GM18498 (cell line): ENCODE measurements at regions not wholly inside any gene's neighbourhood (a gene's known extent, or its start where the extent isn't known, plus 50 kb on each side); places are given as distances from the start of the nearest gene placed in this dataset.
"Not testable (repeated sequence)": the region's sequence is repeated elsewhere in the genome, so short reads cannot be mapped to it uniquely, and the experiment has no call there.

ENCODE experiments used
- ATAC-seq: cut with Tn5 transposase; IDR thresholded peaks from one replicate; pipeline ENCODE4 v1.9.1; 2021; ENCODE audit warnings: mild to moderate bottlenecking, moderate library complexity; ENCODE audit not compliant: unreplicated experiment

DNA sequence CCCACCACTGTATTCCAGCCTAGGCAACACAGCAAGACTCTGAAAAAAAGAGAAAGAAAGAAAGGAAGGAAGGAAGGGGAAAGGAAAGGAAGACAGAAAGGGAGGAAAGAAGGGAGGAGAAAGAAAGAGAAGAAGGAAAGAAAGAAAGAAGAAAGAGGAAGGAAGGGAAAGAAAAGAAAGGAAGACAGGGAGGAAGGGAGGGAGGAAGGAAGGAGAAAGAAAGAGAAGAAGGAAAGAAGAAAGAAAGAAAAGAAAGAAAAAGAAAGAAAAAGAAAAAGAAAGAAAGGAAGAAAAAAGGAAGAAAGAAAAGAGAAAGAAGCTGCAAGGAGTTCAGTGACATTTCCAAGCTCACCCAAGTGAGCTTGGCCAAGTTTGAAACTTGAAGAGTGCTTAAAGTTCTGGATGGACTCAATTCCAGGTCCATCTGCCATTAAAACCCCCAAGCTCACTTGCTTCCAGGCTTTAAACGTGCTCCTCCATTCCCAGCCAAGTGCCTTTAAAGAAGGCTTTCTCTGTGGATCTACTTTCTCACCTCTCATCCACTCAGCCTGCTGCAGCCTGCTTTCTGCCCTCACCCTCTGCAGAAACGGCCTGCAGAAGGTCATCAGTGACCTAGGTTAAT, 101.5 kb downstream of the VCPKMT start:
- ATAC-seq: no peak

DNA sequence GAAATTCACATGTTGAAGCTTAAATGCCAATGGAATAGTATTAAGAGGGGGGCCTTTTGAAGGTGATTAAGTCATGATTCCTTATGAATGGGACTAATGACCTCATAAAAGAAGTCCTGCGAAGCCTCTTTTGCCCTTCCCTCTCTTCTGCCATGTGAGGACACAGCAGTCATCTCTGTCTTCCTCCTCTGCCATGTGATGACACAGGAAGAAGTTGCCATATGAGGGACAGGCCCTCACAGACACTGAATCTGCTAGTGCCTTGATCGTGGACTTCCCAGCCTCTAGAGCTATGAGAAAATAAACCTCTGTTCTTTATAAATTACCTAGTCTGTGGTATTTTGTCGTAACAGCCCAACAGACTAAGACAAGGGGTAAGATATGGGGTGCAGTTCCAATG, 100.7 kb downstream of the VCPKMT start:
- no peak for ATAC-seq

DNA sequence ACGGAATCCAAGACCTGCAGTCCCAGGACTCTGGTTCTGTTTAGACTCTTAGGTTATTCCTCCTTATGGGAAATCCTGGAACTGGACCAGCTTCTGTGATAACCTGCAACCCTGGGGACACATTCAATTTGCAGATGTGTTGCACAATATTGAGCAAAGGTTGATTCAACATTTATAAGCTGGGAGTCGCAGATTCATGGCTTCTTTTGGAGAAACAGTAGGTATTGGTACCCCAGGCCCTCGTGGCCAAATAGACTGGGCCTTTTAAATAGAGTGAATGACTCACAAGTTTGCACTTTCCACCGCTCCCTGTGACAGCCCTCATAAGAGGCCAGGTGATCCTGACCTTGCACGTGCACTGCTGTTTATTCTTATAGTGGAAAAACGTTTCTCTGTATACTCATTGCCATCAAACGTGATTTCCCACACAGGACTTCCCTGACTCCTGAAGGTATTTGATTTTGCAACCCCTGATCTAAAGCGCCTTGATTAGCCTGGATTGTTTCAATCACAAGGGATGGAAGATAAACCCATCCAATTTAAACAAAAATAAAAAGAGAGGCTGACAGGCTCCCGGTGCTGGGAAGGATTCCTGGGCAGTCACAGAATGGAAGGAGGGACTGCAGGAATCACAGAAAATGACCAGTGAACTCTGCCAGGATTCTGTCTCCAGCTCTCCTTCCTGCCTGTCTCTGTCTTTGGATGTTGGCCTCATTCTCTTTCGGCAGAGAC, 98.0 kb downstream of the VCPKMT start:
- ATAC-seq: no peak

DNA sequence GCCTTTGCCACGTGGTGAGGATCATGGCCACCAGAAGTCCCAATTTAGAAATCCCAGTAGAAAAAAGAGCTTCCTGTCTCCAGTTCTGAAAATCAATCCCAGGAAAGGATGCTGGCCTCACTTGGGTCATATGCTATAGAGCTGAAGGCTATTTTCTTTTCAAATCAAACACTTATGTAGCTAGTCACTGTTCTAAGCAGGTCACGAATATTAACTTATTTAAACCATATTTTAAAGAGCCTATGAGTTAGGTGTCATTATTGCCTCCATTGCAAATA, 97.5 kb downstream of the VCPKMT start:
- ATAC-seq: no peak

DNA sequence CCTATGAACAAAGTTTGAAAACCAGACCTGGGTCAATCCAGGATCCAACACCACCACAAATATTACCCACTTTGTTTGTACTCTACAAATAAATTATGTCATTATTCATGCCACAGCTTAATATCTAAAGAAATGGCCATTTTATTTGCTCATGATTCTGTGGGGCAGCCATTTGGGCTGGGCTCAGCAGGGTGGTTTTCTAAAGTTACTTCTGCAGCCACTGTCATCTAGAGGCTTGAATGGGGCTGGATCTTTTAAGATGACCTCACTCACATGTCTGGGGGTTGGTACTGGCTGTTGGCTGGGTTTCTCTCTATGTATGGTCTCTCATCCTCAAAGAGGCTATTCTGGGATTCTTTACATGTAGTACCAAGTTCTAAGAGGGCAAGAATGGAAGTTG, 96.2 kb downstream of the VCPKMT start:
- ATAC-seq: no peak

DNA sequence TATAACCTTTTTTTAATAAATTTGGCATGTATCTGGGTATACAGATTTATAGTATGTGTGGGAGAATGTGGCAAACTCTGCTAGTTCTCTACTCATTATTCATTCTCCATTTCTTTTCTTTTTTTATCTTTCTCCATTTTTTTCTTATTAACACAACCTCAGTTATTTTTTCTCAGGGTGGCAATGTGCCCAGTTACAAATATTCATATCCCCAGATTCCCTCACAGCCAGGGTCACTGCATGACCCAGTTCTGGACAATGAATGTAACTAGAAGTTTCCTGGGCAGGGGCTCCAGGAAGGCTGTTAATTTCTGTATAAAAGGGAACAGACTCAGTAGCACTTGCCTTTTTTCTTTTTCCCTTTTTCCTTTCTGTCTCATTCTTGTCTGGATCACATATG, 95.6 kb downstream of the VCPKMT start:
- ATAC-seq: no peak

DNA sequence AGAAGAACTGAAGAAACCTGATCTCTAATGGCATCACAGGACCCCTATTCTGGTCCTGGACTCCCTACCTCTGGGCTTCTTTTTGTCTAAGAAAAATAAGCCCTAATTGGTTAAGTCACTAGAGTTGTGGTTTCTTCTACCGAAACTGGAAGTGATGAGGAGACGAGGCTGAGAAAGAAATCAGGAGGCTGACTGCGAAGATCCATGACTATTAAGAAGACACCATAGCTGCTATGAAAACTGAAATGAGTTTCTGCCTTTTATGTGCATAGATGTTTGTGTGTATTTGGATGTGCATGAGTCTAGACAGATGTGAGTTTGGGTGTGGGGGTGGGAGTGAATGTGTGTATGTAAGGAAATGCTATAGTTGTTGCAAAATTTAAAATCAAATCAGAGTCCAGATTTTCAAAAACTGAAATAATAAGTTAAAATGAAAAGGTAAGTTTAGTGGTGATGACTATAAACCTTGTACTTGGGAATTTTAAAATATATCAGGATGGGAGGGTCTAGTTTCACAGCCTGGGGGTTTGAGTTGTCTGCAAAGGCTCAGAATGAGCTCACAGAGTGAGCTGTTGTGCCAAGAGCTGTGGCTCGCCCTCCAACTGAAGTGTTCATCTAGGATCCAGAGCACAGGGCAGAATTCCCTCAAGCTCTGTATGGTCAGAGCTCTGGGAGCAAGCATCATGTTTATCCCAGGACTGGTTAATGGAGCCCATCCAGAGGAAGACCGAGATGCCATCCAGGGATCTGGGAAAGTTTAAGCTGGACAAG, 94.9 kb downstream of the VCPKMT start:
- ATAC-seq: peak; percentile 54

DNA sequence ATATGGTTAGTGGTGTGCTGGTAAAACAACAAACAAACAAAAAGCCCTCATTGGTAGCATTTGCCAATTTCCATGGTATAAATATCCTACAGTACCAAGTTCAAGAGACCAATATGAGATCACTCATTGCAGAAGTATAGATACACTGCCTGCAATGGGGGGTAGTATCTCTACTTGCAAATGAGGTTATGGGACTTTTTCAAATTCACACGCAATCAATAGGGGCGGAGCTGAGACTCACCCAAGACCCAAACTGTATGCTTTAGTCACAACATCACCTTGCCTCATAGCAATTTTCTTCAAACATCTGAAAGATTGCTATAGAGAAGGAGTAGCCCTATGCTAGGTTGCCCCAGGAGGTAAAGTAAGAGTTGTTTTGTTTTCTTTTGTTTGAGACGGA, 93.7 kb downstream of the VCPKMT start:
- ATAC-seq: peak; percentile 58

DNA sequence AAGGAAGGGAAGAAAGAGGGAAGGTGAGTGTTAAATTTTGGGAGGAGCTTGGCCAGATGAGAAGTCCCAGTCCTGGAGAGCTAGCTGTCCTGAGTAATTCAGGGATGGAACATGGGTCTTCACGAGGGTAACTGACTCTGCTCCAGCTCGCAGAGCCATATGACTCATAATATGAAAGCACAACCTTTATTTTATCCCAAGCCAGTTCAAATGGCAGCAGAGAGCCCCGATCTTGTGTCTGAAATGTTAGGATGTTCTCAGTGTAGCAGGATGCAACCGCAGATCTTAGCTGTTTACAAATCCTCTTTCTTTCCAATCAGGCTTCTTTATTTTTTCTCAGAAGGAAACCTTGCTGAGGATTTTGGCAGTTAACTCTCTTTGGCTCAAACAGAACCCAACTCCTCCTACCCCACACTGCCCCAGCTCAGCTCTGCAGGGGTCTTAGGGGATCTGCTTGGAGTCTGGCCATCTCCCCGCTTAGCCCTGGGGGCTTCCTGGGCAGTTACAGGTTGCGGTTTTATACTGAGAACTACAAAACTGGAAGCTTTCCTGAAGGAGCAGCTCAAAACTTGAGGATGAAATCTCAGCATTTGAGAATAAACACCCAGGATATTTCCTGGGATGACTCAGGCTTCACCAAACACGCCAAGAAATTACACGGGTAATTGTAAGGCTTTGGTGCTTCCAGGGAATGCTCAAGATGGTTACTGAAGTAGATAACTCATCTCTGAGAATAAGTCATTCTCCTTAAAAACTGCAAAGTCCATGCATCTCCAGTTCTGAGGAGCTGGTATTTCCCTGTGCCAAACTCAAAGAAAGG, 92.5 kb downstream of the VCPKMT start:
- ATAC-seq: no peak

DNA sequence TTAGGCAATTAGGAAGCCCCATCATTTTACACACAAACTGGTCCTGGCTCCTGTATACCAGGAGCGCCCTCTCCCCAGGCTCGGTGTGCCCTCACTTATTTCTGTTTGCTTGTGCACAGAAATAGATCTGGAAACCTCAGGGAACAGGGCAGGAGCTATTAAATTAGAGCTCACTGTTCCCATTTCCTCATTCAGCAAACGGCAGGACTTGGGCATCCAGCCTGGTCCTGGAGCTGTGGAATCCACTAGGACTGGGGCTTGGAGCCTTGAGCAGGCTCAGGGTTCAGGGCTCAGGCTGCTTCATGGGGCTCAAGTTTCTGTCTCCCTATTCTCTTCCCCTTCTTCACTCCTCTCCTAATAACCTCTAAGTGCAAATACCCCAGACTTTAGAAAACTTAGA, 91.3 kb downstream of the VCPKMT start:
- ATAC-seq: no peak

DNA sequence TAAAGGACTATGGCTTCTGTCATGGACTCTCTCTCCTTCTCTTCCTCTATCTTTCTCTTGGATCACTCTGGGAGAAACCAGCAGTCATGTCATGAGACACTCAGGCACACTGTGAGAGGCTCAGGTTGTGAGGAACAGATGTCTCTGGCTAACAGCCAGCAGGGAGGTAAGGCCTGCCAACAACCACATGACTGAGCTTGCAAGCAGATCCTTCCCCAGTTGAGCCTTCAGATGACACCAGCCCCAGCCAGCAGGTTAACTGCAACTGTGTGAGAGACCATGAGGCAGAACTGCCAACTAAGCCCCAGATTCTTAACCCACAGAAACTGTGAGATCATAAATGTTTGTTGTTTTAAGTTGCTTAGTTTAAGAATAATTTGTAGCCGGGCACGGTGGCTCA, 90.6 kb downstream of the VCPKMT start:
- no peak for ATAC-seq

DNA sequence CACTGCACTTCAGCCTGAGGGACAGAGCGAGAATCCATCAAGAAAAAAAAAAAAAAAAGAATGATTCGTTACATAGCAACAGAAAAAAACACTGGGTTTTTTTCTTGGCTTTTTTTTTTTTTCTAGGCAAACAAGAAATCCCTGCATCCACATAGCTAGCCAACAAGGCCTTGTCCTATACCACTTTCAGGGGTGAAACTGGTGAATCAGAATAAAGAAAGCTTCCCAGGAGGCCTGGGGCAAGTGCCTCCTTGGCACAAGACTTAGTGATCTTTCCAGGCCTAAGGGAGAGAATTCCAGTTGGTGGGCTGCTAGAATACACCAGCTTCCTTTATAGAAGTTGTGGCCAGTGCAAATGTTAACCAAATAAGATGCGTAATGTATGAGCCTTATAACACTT, 90.0 kb downstream of the VCPKMT start:
- ATAC-seq: no peak

DNA sequence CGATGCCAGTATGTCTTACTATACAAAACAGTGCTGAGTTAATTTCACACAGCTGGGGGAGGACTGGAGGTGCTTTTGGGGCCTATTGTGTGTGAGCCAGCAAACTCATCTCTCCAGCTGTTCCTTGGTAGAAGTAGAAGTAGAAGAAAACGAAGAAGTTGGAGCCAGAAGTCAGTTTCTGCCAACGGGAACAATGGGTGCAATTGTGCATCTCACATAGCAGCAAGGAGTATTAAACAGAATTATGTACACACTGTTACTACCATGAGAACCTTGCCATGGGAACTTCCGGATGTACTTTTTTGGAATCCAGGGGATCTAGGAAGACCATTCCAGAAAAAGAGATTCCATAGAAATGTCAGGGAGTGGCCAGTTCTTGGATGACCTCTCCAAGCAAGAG, 88.6 kb downstream of the VCPKMT start:
- ATAC-seq: no peak

DNA sequence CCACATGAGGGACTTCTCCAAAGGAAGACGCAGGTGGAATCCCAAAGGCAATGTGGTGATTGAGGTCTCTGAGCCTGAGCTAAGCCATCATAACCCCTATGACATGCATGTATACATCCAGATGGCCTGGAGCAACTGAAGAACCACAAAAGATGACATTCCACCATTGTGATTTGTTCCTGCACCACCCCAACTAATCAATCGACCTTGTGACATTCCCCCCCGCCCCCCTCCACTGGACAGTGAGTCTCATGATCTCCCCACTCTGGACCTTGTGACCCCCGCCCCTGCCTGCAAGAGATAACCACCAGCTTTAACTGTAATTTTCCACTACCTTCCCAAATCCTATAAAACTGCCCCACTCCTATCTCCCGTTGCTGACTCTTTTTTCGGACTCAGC, 87.9 kb downstream of the VCPKMT start:
- no peak for ATAC-seq

DNA sequence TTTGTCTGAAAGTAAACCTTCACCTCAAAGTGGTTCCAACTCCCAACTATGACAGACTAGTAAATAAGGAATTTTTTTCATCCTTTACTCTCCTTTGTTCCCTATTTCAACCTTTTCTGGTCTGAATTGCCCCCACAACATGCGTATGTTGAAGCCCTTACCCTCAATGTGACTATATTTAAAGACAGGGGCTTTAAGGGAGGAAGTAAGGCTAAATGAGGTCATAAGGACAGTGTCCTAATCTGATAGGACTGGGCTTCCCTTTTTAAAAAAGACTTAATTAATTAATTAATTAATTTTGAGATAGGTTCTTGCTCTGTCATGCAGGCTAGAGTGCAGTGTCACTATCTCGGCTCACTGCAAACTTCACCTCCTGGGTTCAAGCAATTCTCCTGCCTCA, 86.3 kb downstream of the VCPKMT start:
- ATAC-seq: no peak

DNA sequence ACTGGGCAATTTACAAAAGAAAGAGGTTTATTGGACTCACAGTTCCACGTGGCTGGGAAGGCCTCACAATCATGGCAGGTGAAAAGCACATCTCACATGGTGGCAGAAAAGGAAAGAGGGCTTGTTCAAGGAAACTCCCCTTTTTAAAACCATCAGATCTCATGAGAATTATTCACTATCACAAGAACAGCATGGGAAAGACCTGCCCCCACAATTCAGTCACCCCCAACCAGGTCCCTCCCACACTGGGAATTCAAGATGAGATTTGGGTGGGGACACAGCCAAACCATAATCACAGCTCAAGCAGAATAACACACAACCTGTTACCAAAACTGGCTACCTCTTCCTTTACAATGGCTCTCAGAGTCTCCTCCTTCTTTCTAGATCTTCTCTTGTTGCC, 85.5 kb downstream of the VCPKMT start:
- not testable (repeated sequence) for ATAC-seq

DNA sequence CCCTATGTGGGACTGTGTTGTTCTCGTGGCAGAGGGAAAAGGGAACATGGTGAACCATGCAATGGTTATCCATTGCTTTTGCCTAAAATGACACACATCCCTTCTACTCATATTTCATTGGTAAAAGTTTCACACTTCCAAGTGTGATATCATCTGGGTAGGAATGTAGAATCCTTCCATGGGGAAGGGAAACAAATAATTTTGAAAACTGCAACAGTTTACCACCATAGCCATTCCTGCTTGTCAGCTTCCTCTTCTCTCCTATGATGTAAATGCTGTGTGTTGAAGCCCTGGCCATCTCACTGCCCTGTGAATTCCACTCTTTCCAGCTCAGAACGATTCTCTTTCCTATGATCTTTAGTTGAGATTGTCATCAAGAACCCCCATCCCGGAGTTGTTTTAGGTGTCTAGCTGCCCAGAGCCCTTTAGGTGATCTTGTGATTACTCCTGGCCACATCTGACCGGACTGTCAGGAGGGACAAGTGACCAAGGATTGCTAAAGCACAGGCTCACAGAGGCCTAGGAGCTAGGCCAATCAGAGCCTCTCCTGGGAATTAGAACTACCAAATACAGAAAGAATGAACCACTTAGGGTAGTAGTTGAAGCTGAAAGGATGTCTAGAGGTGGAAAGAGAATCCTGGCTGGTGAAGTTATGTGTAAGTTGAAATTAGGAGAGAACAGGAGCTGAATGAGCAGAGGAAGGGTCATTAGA, 84.6 kb downstream of the VCPKMT start:
- ATAC-seq: no peak

DNA sequence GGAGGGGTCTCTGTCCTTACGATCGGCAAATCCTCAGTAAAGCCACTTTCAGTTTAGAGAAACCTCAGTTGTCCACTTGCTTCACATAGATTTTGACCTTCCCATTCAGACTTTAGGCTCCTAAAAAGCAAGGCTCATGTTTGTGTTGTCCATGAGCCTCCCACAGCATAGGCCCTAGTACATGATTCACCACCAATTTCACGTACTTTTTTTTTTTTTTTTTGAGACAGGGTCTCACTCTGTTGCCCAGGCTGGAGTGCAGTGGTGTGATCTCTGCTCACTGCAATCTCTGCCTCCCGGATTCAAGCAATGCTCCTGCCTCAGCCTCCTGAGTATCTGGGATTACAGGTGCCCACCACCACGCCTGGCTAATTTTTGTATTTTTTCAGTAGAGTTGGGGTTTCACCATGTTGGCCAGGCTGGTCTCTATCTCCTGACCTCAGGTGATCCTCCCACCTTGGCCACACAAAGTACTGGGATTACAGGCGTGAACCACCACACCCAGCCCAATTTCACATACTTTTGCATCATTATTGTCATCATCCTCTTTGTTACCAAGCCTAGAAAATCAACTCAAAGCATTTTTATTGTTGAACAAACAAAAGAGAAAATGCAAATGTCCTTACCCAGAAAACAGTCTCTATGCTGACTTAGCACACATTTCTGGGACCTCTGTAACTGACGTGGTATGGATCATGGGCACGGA, 83.8 kb downstream of the VCPKMT start:
- not testable (repeated sequence) for ATAC-seq

DNA sequence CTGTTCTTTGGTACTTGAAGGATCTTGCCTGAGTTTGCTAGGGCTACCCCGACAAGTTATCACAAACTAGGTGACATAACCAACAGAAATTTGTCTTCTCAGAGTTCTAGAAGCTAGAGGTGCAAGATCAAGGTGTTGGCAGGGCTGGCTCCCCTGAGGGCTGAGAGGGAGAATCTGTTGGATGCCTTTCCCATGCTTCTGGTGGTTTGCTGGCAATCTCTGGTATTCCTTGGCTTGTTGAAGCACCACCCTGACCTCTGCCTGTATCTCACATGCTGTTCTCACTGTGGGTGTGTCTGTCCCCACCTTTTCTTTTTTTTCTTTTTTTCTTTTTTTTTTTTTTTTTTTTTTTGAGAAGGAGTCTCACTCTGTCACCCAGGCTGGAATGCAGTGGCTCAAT, 81.2 kb downstream of the VCPKMT start:
- ATAC-seq: no peak

DNA sequence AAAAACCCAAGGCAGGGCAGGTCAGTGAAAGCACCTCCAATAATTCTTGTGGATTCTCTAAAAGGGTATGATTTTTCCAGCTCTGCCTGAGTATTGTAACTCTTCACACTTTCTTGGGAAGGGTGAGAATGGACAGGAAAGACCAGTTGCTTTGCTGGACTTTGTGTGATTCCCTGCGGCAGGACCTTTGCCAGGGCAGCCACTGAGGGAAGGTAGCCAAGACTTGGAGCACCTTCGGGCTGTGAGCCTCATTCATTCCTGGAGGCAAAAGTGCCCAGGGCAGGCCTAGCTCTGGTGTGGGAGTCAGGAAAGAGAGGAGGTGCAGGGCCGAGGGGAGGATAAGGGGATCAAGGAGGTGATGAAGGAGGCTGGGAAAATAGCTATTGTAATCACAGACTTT, 80.2 kb downstream of the VCPKMT start:
- no peak for ATAC-seq
